Choroid plexus epithelial cell (primary cell): ENCODE measurements at regions not wholly inside any gene's neighbourhood (a gene's known extent, or its start where the extent isn't known, plus 50 kb on each side); places are given as distances from the start of the nearest gene placed in this dataset.
"Not testable (repeated sequence)": the region's sequence is repeated elsewhere in the genome, so short reads cannot be mapped to it uniquely, and the experiment has no call there.

Experiments
- DNase-seq: peaks from one replicate; pipeline ENCODE4 v3.0.0-alpha.2; 2010; ENCODE audit warnings: low read depth
- H3K4me3 ChIP-seq: 2 replicates; pipeline ENCODE4 v1.5.1; 2011; ENCODE audit warnings: low read depth, mild to moderate bottlenecking, control low read depth, low read length, moderate library complexity
- TF ChIP-seq, protein P1 (sequence below): conservative IDR thresholded peaks from 2 replicates; pipeline ENCODE4 v1.5.1; 2011; ENCODE audit warnings: low read depth, mild to moderate bottlenecking, control low read depth, inconsistent platforms, low read length, moderate library complexity

DNA sequence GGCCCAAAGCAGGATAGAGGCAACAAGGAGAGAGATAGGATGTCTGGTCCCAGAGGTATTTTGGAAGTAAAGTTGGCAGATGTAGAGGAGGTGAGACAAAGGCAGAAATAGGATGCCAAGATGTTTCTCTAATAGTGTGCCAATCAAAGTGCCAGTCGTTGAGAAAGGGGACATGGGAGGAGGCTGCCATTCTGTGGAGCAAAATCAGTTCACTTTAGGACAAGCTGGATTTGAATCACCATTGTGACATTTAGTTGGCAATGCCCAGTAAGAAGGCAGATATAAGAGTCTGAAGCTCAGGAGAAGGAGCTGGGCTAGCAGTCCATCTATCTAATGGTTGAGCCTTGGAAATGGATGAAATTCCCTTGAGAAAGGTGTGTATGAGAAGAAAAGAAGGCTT lies 53.8 kb downstream of the ADRB2 start:
- TF ChIP-seq, protein P1, sequence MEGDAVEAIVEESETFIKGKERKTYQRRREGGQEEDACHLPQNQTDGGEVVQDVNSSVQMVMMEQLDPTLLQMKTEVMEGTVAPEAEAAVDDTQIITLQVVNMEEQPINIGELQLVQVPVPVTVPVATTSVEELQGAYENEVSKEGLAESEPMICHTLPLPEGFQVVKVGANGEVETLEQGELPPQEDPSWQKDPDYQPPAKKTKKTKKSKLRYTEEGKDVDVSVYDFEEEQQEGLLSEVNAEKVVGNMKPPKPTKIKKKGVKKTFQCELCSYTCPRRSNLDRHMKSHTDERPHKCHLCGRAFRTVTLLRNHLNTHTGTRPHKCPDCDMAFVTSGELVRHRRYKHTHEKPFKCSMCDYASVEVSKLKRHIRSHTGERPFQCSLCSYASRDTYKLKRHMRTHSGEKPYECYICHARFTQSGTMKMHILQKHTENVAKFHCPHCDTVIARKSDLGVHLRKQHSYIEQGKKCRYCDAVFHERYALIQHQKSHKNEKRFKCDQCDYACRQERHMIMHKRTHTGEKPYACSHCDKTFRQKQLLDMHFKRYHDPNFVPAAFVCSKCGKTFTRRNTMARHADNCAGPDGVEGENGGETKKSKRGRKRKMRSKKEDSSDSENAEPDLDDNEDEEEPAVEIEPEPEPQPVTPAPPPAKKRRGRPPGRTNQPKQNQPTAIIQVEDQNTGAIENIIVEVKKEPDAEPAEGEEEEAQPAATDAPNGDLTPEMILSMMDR = no peak
- no peak for DNase-seq
- no peak overlapping the region for H3K4me3 ChIP-seq

DNA sequence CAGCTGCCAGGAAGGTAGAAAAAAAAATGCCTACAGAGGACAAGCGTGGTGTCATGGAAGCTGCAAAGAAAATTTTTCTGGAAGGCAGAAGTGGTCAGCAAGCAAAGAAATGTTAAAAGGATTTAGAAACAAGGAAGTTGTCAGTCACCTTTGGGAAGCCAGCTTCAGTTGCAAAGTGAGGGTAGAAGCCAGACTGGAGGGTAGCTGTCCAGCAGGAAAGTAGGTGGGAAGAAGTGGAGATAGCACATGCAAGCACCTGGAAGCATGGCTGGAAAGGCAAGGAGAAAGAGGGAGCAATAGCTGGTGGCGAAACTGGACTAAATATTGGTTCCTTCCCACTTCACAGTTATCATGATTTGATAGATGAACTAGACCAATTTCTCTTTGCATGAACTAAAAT lies 54.3 kb downstream of the ADRB2 start:
- no peak overlapping the region for H3K4me3 ChIP-seq
- no peak for DNase-seq
- TF ChIP-seq, protein P1 = no peak

DNA sequence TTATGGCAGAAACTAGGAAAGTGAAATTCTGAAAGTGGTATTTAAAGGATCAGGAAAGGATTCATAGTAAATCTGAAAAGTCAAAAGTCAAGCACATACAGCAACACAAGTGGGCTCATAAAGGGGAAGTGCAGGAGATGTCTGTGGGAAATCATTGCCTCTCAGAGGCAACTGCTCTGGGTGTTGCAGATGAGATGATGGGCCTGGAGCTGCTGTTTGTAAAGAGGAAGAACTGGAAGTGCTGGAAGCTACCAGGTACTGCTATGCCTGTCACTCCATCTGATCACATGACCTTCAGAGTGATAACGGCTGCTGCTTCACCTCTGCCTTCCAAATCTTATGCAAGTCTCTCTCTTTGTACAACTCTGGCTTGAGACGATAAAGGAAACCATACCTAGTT lies 55.9 kb downstream of the ADRB2 start:
- TF ChIP-seq, protein P1 = no peak
- no peak overlapping the region for H3K4me3 ChIP-seq
- DNase-seq = no peak

DNA sequence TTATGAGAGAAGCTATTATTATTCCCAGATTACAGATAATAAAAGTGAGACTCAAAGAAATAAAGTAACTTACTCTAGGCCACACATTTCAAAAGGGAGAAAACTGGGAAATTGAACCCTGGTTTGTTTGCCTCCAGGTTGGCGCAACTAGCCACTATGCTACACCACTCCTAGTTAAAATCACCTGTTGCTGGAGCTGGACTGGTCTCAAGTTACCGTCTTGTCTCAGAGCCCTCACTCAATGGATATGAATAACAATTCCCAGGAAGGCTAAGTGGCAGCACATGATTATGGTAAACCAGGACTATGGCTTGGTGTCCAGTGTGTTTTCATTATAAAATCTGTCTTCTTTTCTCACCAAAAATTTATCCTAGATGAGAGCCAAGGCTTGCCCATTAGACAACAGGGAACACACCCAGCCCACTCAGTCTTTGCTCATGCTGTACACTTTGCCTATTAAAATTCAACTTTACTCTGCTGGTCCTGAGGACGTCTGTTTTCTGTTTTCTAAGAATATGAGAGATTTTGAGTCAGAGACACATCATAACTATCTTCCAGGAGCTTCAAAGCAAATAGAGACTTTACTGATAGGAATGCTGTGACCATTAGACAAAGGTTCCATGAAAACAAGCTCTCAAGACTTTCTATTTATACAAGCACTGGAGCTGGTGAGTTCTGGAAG lies 58.1 kb downstream of the ADRB2 start:
- TF ChIP-seq, protein P1 = no peak
- no peak for DNase-seq
- no peak overlapping the region for H3K4me3 ChIP-seq

DNA sequence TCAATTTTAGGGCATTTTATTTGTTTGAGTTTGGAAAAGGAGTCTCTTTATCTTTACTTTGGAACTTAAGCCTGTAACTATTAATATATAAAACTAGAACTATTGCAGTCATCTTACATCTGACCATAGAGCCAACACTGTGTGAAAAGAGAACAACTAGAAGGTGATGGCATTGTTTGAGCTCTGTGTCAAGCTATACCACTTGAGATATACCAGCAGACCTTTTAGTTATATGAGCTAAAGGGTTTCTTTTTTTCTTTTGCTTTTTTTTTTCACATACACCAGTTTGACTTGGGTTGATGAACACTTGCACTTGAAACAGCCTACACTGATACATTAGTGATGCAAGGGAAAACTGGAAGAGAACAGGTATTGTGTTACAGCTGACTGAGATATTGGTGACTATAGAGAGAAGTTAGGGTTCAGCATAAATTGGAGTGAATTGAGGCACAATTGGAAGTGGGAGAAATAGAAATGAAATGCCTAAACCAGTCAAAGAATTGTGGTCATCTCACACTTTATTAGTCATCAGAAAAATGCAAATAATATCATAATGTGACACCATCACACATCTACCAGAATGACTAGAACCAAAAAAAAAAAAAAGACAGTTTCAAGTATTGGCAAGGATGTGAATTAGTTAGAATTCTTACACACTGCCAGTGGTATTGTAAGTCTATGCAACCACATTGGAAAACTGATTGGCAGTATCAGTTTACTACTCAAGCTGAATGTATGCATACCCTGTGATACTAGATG lies 60.9 kb downstream of the ADRB2 start:
- TF ChIP-seq, protein P1 = no peak
- no peak overlapping the region for H3K4me3 ChIP-seq
- DNase-seq = no peak

DNA sequence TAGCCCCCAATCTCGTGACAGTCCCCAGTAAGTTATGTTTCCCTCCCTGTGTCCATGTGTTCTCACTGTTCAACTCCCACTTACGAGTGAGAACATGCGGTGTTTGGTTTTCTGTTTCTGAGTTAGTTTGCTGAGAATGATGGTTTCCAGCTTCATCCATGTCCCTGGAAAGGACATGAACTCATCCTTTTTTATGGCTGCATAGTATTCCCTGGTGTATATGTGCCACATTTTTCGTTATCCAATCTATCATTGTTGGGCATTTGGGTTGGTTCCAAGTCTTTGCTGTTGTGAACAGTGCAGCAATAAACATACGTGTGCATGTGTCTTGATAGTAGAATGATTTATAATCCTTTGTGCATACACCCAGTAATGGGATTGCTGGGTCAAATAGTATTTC lies 63.5 kb downstream of the ADRB2 start:
- not testable (repeated sequence) for H3K4me3 ChIP-seq, DNase-seq

DNA sequence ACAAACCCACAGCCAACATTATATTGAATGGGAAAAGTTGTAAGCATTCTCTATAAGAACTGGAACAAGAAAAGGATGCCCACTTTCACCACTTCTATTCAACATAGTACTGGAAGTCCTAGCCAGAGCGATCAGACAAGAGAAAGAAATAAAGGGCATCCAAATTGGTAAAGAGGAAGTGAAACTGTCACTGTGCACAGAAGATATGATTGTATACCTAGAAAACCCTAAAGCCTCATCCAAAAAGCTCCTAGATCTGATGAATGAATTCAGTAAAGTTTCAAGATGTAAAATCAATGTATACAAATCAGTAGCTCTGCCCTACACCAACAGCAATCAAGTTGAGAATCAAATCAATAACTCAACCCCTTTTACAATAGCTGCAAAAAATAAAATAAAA lies 69.0 kb downstream of the ADRB2 start:
- not testable (repeated sequence) for DNase-seq, H3K4me3 ChIP-seq

DNA sequence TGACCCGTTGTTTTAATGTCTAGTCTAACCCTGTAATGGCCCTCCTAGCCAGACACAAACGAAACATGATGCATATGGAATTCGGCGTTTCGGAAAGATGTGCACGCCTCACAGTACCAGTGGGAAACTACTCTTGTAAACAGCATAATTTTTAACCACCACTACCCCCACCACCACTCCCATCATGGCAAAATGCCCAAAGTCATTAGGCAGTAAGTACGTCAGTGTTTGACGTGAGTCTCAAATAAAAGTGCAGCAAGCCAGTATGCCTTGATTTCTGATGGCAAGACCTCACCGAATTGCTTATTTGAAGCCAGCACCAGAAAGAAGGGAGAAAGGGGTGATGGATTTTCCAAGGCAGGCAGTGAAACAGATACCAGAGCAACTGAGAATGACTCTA lies 71.4 kb downstream of the ADRB2 start:
- DNase-seq = no peak
- TF ChIP-seq, protein P1 = no peak
- H3K4me3 ChIP-seq = no peak overlapping the region
